NCI-H2227 treated with DMSO at 0.1 percent for 48 hours (cell line): ENCODE measurements at regions not wholly inside any gene's neighbourhood (a gene's known extent, or its start where the extent isn't known, plus 50 kb on each side); places are given as distances from the start of the nearest gene placed in this dataset.
"Not testable (repeated sequence)": the region's sequence is repeated elsewhere in the genome, so short reads cannot be mapped to it uniquely, and the experiment has no call there.

Experiments used
- DNase-seq: peaks from one replicate; lab custom pipeline; 2025; lab: John Stamatoyannopoulos, UW

GRCh38 chr15:35929740-35930444 lies 383.9 kb upstream of the DPH6 start:
- no peak for DNase-seq

GRCh38 chr15:35931799-35932341 lies 385.9 kb upstream of the DPH6 start:
- DNase-seq = no peak

GRCh38 chr15:35932531-35932930 lies 386.6 kb upstream of the DPH6 start:
- DNase-seq = no peak

GRCh38 chr15:35933531-35933930 lies 387.6 kb upstream of the DPH6 start:
- DNase-seq = no peak

- no peak for DNase-seq
Observed at GRCh38 chr15:35934383-35935049, 388.6 kb upstream of the DPH6 start.

- DNase-seq = no peak
Observed at GRCh38 chr15:35936284-35936683, 390.3 kb upstream of the DPH6 start.

GRCh38 chr15:35937380-35937779 lies 391.4 kb upstream of the DPH6 start:
- no peak for DNase-seq

- no peak for DNase-seq
Observed at GRCh38 chr15:35944945-35945585, 399.1 kb upstream of the DPH6 start.

- DNase-seq = no peak
Observed at GRCh38 chr15:35953424-35953823, 407.5 kb upstream of the DPH6 start.

- no peak for DNase-seq
Observed at GRCh38 chr15:35956056-35956455, 410.1 kb upstream of the DPH6 start.

- no peak for DNase-seq
Observed at GRCh38 chr15:35958021-35958420, 412.1 kb upstream of the DPH6 start.

GRCh38 chr15:35958975-35959374 lies 413.0 kb upstream of the DPH6 start:
- DNase-seq = no peak

- no peak for DNase-seq
Observed at GRCh38 chr15:35963326-35963725, 417.4 kb upstream of the DPH6 start.

- DNase-seq = no peak
Observed at GRCh38 chr15:35966781-35967180, 420.8 kb upstream of the DPH6 start.

- DNase-seq = not testable (repeated sequence)
Observed at GRCh38 chr15:35967968-35968367, 422.0 kb upstream of the DPH6 start.

GRCh38 chr15:35973029-35973428 lies 427.1 kb upstream of the DPH6 start:
- no peak for DNase-seq

- no peak for DNase-seq
Observed at GRCh38 chr15:35974052-35974451, 428.1 kb upstream of the DPH6 start.

GRCh38 chr15:35975941-35976340 lies 430.0 kb upstream of the DPH6 start:
- no peak for DNase-seq

GRCh38 chr15:35979608-35980007 lies 433.6 kb upstream of the DPH6 start:
- no peak for DNase-seq

GRCh38 chr15:35980719-35981118 lies 434.8 kb upstream of the DPH6 start:
- DNase-seq = no peak

- no peak for DNase-seq
Observed at GRCh38 chr15:35986191-35986721, 440.3 kb upstream of the DPH6 start.

GRCh38 chr15:35987056-35987455 lies 441.1 kb upstream of the DPH6 start:
- no peak for DNase-seq

GRCh38 chr15:35991386-35991785 lies 445.4 kb upstream of the DPH6 start:
- no peak for DNase-seq
